ENCODE measurements at regions not wholly inside any gene's neighbourhood (a gene's known extent, or its start where the extent isn't known, plus 50 kb on each side); places are given as distances from the start of the nearest gene placed in this dataset.

- no peaks in the 10 kb centered on the region for H3K4me1 Mint-ChIP-seq (ENCODE audit: low read depth, unreplicated experiment)
- peaks cover 1% of the 10 kb centered on the region for H3K9me3 Mint-ChIP-seq (ENCODE audit: unreplicated experiment)
- H3K27me3 Mint-ChIP-seq (ENCODE audit: unreplicated experiment): peaks cover 2% of the 10 kb centered on the region
- TF ChIP-seq, protein P1, sequence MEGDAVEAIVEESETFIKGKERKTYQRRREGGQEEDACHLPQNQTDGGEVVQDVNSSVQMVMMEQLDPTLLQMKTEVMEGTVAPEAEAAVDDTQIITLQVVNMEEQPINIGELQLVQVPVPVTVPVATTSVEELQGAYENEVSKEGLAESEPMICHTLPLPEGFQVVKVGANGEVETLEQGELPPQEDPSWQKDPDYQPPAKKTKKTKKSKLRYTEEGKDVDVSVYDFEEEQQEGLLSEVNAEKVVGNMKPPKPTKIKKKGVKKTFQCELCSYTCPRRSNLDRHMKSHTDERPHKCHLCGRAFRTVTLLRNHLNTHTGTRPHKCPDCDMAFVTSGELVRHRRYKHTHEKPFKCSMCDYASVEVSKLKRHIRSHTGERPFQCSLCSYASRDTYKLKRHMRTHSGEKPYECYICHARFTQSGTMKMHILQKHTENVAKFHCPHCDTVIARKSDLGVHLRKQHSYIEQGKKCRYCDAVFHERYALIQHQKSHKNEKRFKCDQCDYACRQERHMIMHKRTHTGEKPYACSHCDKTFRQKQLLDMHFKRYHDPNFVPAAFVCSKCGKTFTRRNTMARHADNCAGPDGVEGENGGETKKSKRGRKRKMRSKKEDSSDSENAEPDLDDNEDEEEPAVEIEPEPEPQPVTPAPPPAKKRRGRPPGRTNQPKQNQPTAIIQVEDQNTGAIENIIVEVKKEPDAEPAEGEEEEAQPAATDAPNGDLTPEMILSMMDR (IDR thresholded peaks at IDR 0.05; ENCODE audit: partially characterized antibody, unreplicated experiment): no peak
- no peaks in the 10 kb centered on the region for H3K36me3 Mint-ChIP-seq (ENCODE audit: unreplicated experiment)
- no peak overlapping the region for H3K4me3 Mint-ChIP-seq (ENCODE audit: unreplicated experiment)
- DNase-seq: no peak
- no peak overlapping the region for H3K27ac Mint-ChIP-seq (ENCODE audit: unreplicated experiment)
Measured at GRCh38 chr2:220147161-220148038, 520.0 kb downstream of the SLC4A3 start.

DNA sequence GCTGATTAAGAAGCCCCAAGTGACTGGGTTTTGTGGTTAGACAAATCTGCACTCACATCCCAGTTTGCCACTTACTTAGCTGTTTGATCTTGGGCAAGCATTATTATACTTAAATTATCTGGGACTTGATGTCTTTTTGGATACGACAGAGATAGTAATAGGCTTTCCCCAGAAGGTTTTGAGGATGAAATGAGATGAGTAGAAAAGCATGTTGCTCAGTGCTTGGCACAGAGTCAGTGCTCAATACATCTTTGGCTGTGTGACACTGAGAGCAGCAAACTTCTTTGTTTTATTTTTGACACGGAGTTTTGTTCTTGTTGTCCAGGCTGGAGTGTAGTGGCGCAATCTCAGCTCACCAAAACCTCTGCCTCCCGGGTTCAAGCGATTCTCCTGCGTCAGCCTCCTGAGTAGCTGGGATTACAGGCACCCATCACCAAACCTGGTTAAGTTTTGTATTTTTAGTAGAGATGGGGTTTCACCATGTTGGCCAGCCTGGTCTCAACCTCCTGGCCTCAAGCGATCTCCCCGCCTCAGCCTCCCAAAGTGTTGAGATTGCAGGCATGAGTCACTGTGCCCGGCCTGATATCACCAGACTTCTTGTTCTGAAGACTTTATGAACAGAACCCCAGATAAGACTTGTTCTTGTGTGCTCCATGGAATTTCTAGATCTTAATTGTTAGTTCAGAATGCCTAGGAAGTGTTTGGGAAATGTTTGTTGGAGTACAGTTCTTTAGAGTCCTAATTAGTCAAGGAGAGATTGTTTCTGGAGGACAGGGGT lies 521.2 kb downstream of the SLC4A3 start:
- Mint-ChIP-seq H3K27ac (ENCODE audit: unreplicated experiment) (no peak overlapping the region), H3K4me3 (ENCODE audit: unreplicated experiment) (no peak overlapping the region), H3K36me3 (ENCODE audit: unreplicated experiment) (no peaks in the 10 kb centered on the region), H3K4me1 (ENCODE audit: low read depth, unreplicated experiment) (no peaks in the 10 kb centered on the region), H3K9me3 (ENCODE audit: unreplicated experiment) (no peaks in the 10 kb centered on the region), H3K27me3 (ENCODE audit: unreplicated experiment) (peaks cover 2% of the 10 kb centered on the region)
- no peak for DNase-seq
- TF ChIP-seq, protein P1 (IDR thresholded peaks at IDR 0.05; ENCODE audit: partially characterized antibody, unreplicated experiment): no peak

DNA sequence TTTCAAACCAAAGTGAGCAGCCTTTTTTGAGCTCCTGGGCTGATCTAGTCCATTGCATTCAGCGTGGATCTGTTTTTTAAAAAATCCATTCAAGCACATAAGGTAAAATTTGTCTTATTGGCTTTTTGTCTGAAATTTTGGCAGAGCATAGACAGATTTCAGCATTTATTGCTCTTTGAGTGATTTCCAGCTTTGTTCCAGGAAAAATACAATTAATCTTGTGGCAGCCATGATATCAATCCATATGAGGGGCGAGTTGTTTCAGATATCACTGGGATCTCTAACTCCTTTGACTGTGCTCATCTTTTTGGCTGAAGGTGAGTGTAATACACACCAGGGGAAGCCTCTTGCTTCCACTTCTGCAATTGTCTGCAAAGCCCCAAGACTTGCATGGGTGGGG lies 523.9 kb downstream of the SLC4A3 start:
- TF ChIP-seq, protein P1 (IDR thresholded peaks at IDR 0.05; ENCODE audit: partially characterized antibody, unreplicated experiment): no peak
- DNase-seq: no peak
- Mint-ChIP-seq H3K4me3 (ENCODE audit: unreplicated experiment) (no peak overlapping the region), H3K9me3 (ENCODE audit: unreplicated experiment) (no peaks in the 10 kb centered on the region), H3K4me1 (ENCODE audit: low read depth, unreplicated experiment) (no peaks in the 10 kb centered on the region), H3K36me3 (ENCODE audit: unreplicated experiment) (no peaks in the 10 kb centered on the region), H3K27ac (ENCODE audit: unreplicated experiment) (no peak overlapping the region), H3K27me3 (ENCODE audit: unreplicated experiment) (peaks cover 4% of the 10 kb centered on the region)

GRCh38 chr2:220152281-220152935 lies 525.0 kb downstream of the SLC4A3 start:
- Mint-ChIP-seq H3K9me3 (ENCODE audit: unreplicated experiment) (no peaks in the 10 kb centered on the region), H3K27me3 (ENCODE audit: unreplicated experiment) (peaks cover 4% of the 10 kb centered on the region), H3K36me3 (ENCODE audit: unreplicated experiment) (no peaks in the 10 kb centered on the region), H3K4me3 (ENCODE audit: unreplicated experiment) (no peak overlapping the region), H3K27ac (ENCODE audit: unreplicated experiment) (no peak overlapping the region), H3K4me1 (ENCODE audit: low read depth, unreplicated experiment) (no peaks in the 10 kb centered on the region)
- DNase-seq: no peak
- TF ChIP-seq, protein P1 (IDR thresholded peaks at IDR 0.05; ENCODE audit: partially characterized antibody, unreplicated experiment): no peak
